CD4-positive, alpha-beta T cell treated with Interleukin-10 for 1 hour (primary cell): ENCODE measurements at regions not wholly inside any gene's neighbourhood (a gene's known extent, or its start where the extent isn't known, plus 50 kb on each side); places are given as distances from the start of the nearest gene placed in this dataset.

Experiments
- DNase-seq: peaks from one replicate; pipeline ENCODE4 v3.0.0-alpha.2; 2020

DNA sequence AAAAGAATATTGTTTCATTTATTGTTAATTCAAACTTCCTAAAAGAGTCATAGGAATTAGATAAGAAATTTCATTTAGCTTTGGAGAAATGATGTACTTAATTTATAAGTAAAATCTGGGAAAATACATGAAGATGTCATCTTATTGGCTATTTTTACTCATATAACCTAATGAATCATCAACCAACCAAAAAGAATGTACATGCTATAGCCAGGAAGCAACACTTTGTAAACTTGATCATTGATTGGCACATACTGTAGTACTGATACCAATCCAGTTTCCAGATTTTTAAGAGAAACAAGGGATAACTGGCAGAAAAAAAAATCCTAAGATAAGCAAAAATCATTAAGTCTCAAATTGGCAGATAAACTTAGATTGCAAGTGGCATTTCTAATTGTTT is 207.9 kb upstream of the CDIN1 start:
- DNase-seq, result no peak

DNA sequence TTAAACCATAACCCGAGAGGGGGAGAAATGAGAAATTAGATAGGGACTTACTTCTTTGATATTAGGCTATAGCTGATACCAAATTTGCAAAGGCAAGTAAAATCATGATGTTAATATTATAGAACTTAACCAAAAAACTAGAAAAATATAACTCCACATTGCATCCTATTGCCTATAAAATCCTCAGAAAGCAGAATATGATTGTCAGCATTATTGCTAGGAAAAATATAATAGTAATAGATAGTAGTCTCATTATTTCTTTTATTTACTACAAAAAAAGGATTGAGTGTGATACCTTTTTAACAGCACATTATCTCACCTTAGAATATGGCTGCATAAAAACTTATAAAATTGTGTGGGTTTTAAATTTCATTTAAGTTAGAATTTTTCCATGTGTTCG is 206.5 kb upstream of the CDIN1 start:
- no peak for DNase-seq

DNA sequence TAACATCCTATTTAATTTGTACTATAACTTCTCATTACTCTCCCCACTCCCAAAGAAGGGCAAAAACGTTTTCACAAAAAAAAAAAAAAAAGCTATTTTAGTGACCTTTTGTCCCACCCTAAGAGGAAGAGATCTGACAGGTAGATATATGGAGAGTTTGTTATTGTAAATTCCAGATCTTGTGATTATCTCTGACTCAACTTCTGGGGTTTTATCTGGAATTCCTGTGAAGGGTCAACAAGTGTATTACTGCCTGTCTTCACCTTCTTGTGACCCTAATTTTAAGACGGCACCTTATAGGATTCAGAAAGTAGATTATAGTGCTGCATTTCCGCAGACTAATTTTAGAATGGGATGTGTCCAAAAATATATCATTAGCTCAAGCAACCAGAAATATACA is 205.9 kb upstream of the CDIN1 start:
- DNase-seq, result no peak

DNA sequence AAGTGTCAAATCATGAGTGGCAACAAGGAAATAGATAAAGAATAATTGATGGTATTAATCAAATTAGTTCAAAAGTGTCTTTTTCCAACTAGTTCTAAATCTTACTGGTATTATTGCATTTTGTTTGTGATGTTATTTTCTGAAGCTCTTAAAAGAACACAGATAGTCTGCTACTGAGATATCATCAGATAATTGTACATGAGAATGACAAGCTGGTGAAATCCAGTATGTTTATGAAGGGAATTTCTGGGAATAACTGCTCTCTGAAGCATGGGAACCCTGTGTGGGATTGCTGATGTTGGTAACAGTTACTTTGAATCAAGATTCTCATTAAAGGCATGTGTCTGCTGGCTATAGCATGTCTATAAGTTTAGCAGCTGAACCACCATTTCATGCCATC is 190.3 kb upstream of the CDIN1 start:
- no peak for DNase-seq

DNA sequence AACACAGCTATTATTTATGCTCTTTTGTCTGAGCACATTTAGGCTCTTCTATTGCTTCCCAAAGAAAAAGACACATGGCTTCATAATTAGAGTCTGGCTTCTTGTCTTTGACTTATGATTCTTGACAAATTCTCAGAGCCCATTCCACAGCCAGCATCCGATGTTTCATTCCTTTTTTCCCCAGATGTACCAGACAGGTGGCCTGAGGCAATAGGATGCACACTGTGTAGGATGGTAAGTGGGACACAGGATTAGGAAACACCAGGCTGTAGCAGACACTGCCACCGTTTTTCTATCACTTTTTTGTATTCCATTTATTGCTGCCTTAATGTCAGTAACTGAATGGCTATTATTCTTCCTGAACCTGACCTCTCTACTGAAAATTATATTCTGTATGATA is 188.9 kb upstream of the CDIN1 start:
- no peak for DNase-seq

DNA sequence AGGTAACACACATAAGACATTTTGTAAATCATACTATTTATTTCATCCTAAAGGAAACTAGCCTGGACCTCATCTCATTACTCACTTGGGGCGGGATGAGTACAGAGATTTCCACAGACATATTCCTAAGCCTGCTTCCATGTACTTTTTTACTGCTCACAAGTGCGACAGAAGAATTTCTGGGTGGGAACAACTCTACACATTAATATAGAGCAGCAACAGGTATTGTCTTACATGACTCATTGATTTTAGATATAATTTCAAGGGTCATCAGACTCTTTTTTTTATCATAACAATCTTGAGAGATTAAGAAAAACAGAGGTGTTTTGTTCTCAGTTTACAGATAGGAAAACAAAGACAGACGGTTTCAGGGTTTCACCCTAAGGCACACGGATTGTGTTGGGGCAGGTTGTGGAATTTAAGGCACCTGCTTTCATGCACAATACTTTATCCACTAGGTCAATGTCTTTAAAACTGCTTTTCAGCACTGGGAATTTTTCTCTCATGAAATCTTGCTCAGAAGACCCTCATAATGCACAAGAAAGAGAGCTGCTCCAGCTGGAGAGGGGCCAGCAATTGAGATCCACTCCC is 186.7 kb upstream of the CDIN1 start:
- DNase-seq, result no peak

DNA sequence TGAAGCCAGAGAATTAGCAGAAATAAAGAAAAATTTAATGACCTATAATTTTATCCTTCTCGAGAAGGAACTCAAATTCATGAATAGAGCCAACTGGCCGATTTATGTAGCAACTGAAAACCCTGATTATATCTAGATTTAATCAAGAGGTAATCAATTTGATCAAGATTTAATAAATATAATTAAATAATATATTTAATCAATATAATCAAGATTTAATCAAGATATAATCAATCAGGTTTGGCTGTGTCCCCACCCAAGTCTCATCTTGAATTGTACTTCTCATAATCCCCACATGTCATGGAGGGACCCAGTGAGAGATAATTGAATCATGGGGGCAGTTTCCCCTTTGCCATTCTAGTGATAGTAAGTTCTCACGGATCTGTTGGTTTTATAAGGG is 181.2 kb upstream of the CDIN1 start:
- DNase-seq, result no peak

DNA sequence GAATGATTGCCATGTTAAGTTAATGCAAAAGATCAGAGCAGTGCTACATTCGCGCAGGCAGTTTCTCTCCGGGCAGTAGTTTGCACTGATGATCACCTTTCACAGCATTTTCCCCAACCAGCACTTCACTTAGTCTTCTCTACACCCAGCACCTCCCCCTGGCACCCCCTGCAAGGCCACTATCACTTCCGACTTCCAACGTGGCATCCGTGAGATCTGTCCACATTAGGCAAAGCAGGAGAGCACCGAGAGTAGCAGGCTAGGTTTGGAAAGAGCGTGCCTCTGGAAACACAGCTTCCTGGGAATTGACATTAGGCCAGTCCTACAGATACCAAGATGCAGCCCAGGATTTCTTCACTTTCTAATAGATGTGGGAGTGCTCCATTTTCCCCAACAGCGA is 180.2 kb upstream of the CDIN1 start:
- no peak for DNase-seq

DNA sequence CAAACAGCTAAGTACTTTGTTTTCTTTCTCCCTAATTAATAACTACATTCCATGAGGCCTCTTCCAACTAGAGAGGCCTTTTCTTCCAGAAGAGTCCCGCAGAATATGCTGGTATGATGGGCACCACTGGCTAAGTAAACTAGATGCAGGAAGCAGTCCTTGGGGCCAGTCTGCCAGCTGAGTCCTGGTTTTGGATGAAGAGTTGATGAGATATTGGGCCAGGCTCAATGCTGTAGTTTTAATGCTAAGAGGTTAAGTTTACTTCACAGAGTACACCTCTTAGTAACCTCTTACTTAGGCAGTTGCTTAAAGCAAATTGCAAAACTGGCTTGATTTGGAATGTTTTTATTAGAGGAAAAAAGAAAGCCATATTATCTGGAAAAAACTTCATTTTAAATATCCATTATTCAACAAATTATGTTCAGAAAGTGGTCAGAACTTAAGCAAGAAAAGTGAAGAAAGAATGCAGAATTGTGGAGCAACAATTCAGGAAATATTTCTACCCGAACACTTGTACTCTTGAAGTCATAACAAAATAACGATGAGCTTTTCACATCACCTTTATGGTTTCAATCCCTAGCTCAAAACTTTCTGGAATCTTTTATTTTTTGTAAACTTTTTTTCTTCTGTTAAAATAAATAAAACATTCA is 178.4 kb upstream of the CDIN1 start:
- no peak for DNase-seq

DNA sequence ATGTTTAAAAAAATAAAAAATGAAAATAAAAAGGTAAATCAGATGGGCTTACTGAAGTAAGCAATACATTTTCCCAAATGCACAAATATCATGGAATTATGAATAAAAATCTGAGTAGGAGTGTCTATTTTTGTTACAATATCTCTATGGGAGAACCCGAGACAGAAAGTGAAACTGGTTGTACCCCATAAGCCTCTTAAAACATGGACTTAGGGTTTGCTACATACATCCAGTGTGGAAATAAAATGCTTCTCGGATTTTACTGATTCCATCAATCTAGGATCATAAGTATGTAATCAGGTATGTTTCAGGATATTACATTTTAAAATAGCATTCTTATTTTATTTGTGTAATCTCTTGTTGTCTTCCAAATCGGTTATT is 177.8 kb upstream of the CDIN1 start:
- no peak for DNase-seq

DNA sequence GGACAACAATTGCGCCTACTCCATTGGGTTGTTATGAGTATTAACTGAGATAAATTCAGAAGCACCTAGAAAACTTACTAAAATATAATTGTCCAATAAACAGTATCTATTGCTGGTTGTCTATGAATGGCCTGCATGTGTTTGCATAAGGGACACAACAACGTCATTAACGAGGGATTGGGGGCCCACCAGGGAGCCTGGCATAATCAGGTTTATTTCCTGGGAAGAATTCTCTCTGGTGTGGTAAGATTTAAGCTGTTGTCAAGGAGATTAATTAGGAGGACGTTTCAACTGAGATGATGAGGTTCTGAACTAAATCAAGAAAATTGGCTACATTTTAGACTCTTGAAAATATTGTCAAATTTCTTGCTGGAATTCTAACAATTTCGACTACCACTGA is 176.1 kb upstream of the CDIN1 start:
- DNase-seq, result no peak

DNA sequence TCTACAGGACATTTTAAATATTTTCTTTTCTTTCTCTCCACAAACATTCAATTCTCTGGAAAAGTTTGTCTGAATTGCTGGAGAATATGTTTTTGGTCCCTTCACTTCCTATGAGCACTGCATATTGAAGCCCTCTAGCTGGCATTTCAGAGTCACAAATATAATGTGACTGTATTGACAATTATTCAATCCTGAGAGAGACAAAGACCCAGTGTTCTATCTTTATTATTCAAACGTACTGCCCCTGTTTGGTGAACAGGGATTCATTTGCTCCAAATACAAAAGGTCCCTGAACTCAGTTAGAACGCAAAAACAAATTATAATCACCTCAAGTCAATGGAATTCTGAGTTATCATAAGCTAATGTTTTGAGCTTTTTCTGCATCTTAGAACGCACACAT is 173.1 kb upstream of the CDIN1 start:
- DNase-seq, result no peak

DNA sequence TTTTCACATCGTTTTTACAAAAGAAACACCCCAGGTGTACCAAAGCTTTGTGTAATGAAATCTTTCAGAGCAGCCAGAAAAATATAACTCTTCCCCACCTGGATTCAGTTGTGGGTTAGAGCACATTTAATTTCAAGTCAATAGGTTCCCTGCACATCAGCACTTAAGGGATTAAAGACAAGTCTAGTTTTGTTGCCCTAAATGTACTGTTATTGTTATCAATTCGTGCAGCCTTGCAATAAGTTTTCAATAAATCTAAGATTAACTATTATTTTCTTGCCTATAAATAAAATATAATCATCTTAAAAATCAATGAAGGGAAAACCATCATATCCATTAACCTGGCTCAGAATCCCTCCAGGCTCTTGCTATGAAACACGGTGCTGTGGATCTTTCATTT is 172.5 kb upstream of the CDIN1 start:
- no peak for DNase-seq

DNA sequence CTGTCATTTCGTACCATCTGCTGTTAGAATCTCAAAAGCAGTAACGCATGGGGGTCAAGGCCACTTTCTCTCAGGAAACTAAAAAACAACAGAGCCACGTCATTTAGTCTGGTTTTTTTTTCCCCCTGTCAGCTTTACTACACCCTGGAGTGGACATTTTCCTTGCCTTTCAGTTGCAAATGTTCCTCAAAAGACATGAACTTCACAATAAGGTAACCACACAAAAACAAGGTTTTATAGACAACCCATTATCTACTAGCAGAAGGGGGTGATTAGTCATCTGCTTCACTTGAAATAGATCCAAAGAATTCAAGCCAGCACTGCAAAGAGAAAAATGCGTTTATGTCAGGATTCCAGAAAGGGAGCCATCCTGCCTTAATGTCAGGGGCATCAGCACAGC is 171.8 kb upstream of the CDIN1 start:
- no peak for DNase-seq

DNA sequence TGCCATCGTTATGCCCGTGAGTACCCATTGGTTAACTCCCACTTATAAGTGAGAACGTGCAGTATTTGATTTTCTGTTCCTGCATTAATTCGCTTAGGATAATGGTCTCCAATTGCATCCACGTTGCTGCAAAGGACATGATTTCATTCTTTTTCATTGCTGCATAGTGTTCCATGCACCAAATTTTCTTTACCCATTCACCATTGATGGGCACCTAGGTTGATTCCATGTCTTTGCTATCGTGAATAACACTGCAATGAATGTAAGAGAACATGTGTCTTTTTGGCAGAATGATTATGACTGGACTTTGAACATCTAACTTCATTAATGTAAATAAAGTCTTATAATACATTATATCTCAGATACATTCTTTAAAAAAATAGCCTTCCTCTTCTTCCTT is 169.6 kb upstream of the CDIN1 start:
- no peak for DNase-seq

DNA sequence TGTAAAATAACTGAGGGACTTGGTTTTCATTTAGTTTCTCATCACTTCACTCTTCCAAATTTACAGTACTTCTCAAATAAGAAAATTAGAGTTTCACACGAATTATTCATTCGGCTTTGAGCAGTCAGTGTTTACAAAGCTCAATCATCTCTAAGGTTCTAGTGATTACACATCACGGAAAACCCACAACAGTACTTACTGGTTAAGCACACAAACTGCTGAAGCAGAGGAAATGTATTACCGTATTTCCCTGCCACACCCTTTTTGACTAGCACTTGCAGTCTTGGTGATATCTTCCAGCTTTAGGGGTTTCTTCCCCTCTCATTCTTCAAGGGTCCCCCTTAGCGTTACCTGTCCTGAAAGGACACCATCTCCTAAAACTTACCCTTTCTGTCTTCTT is 164.8 kb upstream of the CDIN1 start:
- no peak for DNase-seq

DNA sequence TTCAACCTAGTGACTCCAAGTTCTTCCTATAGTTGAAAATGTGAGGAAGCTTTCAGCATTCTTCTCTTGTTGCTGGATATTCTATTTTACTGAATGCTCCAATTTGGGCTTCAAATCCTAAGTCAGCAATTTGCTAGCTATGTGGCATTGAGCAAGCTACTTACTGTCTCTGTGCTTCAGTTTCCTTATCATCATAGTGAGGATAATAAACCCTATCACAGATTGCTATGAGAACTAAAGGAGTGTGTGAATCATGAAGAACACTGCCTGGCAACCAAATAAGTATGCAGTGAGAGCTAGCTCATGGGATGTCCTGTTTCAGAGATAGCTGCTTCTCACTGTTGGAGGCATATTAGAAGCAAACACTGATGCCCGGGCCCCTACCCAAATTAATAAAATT is 163.8 kb upstream of the CDIN1 start:
- DNase-seq, result no peak

DNA sequence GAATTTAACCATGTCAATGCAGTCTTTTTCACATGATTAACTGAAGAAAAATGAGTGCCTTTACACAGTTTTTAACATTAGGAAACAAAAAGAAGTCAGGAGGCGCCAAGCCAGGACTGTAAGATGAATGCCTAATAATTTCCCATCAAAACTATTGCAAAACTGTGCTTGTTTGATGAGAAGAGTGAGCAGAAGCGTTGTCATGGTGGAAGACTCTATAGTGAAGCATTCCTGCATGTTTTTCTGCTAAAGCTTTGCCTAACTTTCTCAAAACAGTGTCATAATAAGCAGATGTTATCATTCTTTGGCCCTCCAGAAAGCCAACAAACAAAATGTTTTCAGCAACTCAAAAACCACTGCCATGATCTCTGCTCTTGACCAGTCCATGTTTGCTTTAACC is 156.8 kb upstream of the CDIN1 start:
- DNase-seq, result no peak

DNA sequence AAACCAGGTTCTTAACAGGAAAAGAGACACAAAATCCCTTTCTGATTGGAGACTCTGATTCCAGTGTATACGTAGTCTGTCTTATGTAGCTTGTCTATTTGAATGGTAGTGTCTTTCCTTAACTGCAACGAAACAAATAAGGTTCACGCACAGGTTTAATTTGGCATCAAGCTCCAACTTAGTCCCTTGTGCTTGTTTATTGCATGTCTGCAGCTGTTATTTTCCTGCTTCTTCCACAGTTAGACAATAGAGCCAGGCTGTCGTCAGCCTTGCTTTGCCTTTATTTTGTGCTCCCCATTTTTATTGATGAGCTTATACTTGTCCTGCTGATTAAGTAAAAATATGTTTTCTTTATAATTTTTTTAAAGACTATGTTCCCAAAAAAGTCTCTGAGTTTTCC is 152.7 kb upstream of the CDIN1 start:
- no peak for DNase-seq

DNA sequence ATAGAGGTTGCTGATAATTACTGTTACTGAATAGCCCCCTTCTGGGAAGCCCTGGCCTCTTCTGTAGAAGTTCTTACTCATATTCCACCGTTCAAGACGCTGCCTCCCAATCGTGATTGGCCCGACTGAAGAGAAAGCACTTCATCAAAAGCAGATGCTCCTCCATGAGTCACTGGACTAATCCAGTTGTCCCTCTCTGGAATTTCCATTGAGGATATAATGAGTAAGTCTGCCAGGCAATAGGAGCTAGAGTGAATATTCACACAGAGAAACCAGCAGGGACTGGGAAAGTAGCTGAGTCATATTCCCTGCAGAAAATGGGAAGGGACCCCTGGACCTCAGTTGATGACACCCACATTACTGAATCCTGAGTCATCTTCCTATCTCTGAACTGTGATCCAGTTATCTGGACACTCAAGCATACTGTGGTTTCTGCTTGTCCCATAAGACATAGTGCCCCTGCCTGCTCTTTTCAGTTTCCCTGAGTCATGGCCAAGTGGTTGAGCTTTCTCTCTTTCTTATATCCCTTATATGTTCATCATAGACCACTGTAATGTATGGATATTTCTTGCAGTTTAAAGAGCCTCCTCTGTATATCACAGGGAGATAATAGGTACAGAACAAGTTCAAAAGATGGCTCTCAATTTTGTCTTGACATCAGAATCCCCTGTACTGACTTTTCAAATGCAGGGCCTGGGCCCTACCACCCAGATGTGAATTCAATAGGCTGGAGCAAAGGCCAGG is 151.2 kb upstream of the CDIN1 start:
- no peak for DNase-seq

DNA sequence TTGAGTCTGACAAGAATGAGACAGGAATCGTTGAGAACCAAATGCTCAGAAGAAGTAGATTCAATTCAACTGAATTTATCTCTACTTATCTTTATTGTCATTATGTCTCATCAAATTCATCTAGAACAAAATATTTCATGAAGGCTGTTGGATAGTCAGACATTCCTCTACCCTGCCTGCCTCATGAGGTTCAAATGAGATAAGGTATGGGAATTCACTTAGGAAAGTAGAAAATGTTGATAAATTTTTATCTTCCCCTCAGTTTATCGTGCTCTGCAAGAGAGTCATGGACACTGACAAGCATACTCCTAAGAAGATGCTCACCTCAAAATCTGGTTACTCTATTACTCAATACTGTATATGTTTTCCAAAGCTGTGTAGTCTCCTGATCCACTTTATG is 149.7 kb upstream of the CDIN1 start:
- no peak for DNase-seq

DNA sequence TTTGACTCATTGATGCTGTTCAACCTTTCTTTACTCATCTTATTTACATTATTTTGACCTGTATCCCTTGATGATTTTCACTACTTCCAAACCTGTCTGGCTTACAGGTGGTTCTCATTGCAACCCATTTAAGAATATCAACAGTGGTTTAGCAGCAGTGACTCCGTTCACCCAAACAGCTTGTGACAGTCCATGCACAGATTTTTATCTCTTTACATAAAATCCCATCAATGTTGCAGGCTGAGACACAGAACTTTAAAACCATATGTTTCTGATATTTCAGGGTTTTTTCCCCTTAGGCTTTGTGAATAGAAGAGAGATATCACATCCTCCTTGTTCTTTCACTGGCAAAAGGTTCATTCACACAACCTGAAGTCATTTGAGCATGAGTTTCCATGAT is 149.1 kb upstream of the CDIN1 start:
- no peak for DNase-seq

DNA sequence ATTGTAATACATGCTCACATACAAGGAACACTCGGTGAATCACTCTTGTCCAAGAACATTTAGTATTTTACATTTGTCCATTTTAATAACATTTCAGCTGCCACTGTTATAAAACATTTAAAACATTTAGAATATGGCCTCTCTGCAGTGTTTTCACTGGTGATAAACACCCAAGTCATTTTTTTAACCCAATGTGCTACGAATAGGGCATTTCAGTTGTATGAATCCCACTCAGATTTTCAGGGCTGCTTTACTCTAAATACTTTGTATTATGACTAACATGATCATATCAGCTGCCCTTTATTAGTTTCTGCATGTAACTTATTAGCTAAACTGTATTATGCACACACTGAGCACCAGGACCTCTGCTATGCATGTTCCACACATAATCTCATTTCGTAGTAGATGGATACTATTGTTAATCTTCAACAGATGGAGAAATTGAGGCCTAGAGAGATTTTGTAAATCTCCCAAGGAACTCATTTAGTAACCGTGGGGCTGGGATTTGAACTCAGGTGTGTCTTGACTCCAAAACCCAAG is 148.6 kb upstream of the CDIN1 start:
- no peak for DNase-seq

DNA sequence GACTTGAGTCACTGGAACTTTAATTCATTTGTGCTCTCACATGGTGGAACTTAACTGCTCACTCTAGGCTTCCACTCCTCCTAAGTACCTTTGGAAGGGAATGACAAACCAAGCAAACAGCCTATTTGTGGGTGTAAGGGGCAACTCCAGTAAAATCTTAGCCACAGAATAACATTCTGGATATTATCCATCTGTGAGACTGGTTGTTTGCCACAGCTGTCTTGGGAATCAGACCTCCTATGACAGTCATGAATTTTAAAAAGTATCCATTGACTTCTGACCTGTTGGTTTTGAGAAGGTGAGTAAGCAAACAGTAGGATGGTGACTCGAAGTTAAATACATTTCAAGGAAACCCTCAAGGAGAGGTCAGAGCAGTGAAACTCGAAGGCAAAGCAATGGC is 147.3 kb upstream of the CDIN1 start:
- DNase-seq, result no peak

DNA sequence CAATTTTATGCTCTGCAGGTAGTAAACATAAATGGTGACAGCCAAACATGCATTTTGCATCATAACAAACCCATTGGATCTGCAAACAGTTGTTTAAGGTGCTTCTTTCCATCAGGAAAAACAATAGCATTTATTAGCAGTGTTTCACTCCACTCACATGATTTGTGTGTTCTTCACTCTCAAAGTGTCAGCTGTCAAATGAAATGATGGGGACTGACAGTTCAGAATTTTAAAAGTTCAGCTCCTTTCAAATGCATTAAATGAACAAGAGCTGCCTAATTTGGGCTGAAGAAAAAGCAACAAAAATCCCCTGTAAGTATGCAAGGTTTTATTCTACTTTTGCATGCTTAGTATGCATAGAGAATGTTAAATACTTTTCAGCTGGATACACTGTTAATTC is 145.2 kb upstream of the CDIN1 start:
- DNase-seq, result no peak
